HG02970 (cell line): ENCODE measurements at regions not wholly inside any gene's neighbourhood (a gene's known extent, or its start where the extent isn't known, plus 50 kb on each side); places are given as distances from the start of the nearest gene placed in this dataset.

Experiments
- ATAC-seq: cut with Tn5 transposase; IDR thresholded peaks from one replicate; pipeline ENCODE4 v1.9.1; 2021; ENCODE audit warnings: mild to moderate bottlenecking, moderate library complexity, moderate number of reproducible peaks; ENCODE audit not compliant: unreplicated experiment, low FRiP score

GRCh38 chr2:147567136-147567535 lies 277.7 kb upstream of the ACVR2A start:
- no peak for ATAC-seq

- no peak for ATAC-seq
These were observed 283.9 kb upstream of the ACVR2A start for GRCh38 chr2:147560810-147561535.

- ATAC-seq: no peak
These were observed 285.6 kb upstream of the ACVR2A start for GRCh38 chr2:147559070-147559725.

- no peak for ATAC-seq
These were observed 286.2 kb upstream of the ACVR2A start for GRCh38 chr2:147558620-147559019.

GRCh38 chr2:147554521-147555107 lies 290.2 kb upstream of the ACVR2A start:
- no peak for ATAC-seq

GRCh38 chr2:147553775-147554271 lies 291.0 kb upstream of the ACVR2A start:
- ATAC-seq: no peak

- no peak for ATAC-seq
These were observed 293.7 kb upstream of the ACVR2A start for GRCh38 chr2:147550995-147551731.

- ATAC-seq: no peak
These were observed 295.8 kb upstream of the ACVR2A start for GRCh38 chr2:147549054-147549453.

GRCh38 chr2:147548451-147548850 lies 296.4 kb upstream of the ACVR2A start:
- no peak for ATAC-seq

- ATAC-seq: no peak
These were observed 297.4 kb upstream of the ACVR2A start for GRCh38 chr2:147547440-147547839.

- no peak for ATAC-seq
These were observed 298.7 kb upstream of the ACVR2A start for GRCh38 chr2:147546109-147546508.

GRCh38 chr2:147543056-147543455 lies 301.8 kb upstream of the ACVR2A start:
- ATAC-seq: no peak

GRCh38 chr2:147542351-147542750 lies 302.5 kb upstream of the ACVR2A start:
- no peak for ATAC-seq

- ATAC-seq: no peak
These were observed 303.5 kb upstream of the ACVR2A start for GRCh38 chr2:147541314-147541713.

GRCh38 chr2:147538821-147539220 lies 306.0 kb upstream of the ACVR2A start:
- no peak for ATAC-seq

- no peak for ATAC-seq
These were observed 306.7 kb upstream of the ACVR2A start for GRCh38 chr2:147538088-147538487.

- no peak for ATAC-seq
These were observed 313.6 kb upstream of the ACVR2A start for GRCh38 chr2:147531269-147531668.

- no peak for ATAC-seq
These were observed 314.8 kb upstream of the ACVR2A start for GRCh38 chr2:147530033-147530432.

- no peak for ATAC-seq
These were observed 318.9 kb upstream of the ACVR2A start for GRCh38 chr2:147525819-147526489.

GRCh38 chr2:147524912-147525311 lies 319.9 kb upstream of the ACVR2A start:
- ATAC-seq: no peak
